OCI-LY7 (cell line): ENCODE measurements at regions not wholly inside any gene's neighbourhood (a gene's known extent, or its start where the extent isn't known, plus 50 kb on each side); places are given as distances from the start of the nearest gene placed in this dataset.
A peak's percentile ranks its signal among the peaks of the same experiment; 100 is the strongest.

Experiments used
- BruUV-seq: library from RNA; stranded (reverse); fragments of 400-500 nt; replicated peaks from 2 replicates; lab custom pipeline; 2021; lab: Mats Ljungman, UMichigan
- CTCF ChIA-PET: fragments of 300-600 bp; sonication (Branson Sonifier 250); formaldehyde crosslinking; loops from one replicate; lab custom pipeline; 2022; ENCODE audit warnings: antibody characterized with exemption; ENCODE audit not compliant: unreplicated experiment; lab: Charles Lee
- POLR2A ChIA-PET: fragments of 300-600 bp; sonication (Branson Sonifier 250); formaldehyde crosslinking; loops from one replicate; lab custom pipeline; 2022; ENCODE audit warnings: antibody characterized with exemption; lab: Charles Lee
- DNase-seq: peaks from one replicate; pipeline ENCODE4 v3.0.0-alpha.2; 2015; ENCODE audit warnings: low spot score
- H2AFZ ChIP-seq: fragments of 200-600 bp; sonication (generic), shearing (Covaris generic); 2 replicates; pipeline ENCODE4 v1.6.1; 2014; ENCODE audit warnings: mild to moderate bottlenecking, antibody characterized with exemption, low read length, moderate library complexity
- H3K27ac ChIP-seq: fragments of 200-600 bp; sonication (generic); 2 replicates; pipeline ENCODE4 v1.5.1; 2014; ENCODE audit warnings: mixed run types, low read depth, mild to moderate bottlenecking, moderate library complexity, low read length, inconsistent platforms; ENCODE audit not compliant: poor library complexity, severe bottlenecking
- H3K36me3 ChIP-seq: fragments of 200-600 bp; sonication (generic); 2 replicates; pipeline ENCODE4 v1.6.1; 2014; ENCODE audit warnings: mild to moderate bottlenecking, antibody characterized with exemption, low read length, moderate library complexity, mixed read lengths; ENCODE audit not compliant: insufficient read depth
- H3K4me1 ChIP-seq: fragments of 200-600 bp; sonication (generic); 2 replicates; pipeline ENCODE4 v1.5.1; 2014; ENCODE audit warnings: mild to moderate bottlenecking, low read length; ENCODE audit not compliant: insufficient read depth, poor library complexity, severe bottlenecking
- H3K4me2 ChIP-seq: fragments of 200-600 bp; sonication (generic); 2 replicates; pipeline ENCODE4 v1.6.1; 2014; ENCODE audit warnings: mild to moderate bottlenecking, low read length
- H3K4me3 ChIP-seq: fragments of 200-600 bp; sonication (generic); 2 replicates; pipeline ENCODE4 v1.5.1; 2014; ENCODE audit warnings: mild to moderate bottlenecking, low read depth, low read length; ENCODE audit not compliant: poor library complexity, severe bottlenecking
- H3K79me2 ChIP-seq: fragments of 200-600 bp; sonication (generic); 2 replicates; pipeline ENCODE4 v1.6.1; 2016; ENCODE audit warnings: low read depth, mild to moderate bottlenecking, low read length, moderate library complexity, mixed read lengths; ENCODE audit not compliant: insufficient read depth
- H3K9me2 ChIP-seq: fragments of 200-600 bp; sonication (generic); 2 replicates; pipeline ENCODE4 v1.6.1; 2016; ENCODE audit warnings: mild to moderate bottlenecking, low read length, mixed read lengths; ENCODE audit not compliant: insufficient read depth
- H3K9me3 ChIP-seq: fragments of 200-600 bp; sonication (generic); 2 replicates; pipeline ENCODE4 v1.6.1; 2014; ENCODE audit warnings: mild to moderate bottlenecking, mixed run types, low read length, mixed read lengths
- H4K20me1 ChIP-seq: fragments of 200-600 bp; sonication (generic); 2 replicates; pipeline ENCODE4 v1.6.1; 2014; ENCODE audit warnings: mild to moderate bottlenecking, antibody characterized with exemption, low read length, moderate library complexity, mixed read lengths; ENCODE audit not compliant: insufficient read depth
- EZH2phosphoT487 ChIP-seq: fragments of 200-600 bp; sonication (generic); IDR thresholded peaks from 2 replicates; pipeline ENCODE4 v1.6.1; 2018; ENCODE audit warnings: low read depth, borderline replicate concordance, mild to moderate bottlenecking, mixed run types, antibody characterized with exemption, low read length, moderate library complexity, mixed read lengths
- intact Hi-C: fragments of 100-400 bp; cut with micrococcal nuclease; formaldehyde crosslinking; loops from one replicate; pipeline ENCODE4 v1.10.0; 2022; ENCODE audit not compliant: unreplicated experiment
- TF ChIP-seq, protein P1 (sequence below): fragments of 200-600 bp; sonication (generic); conservative IDR thresholded peaks from 2 replicates; pipeline ENCODE4 v1.5.1; 2014; ENCODE audit warnings: mild to moderate bottlenecking, antibody characterized with exemption, low read length, moderate library complexity, mixed read lengths

GRCh38 chr13:63323441-63323840, 1907.8 kb upstream of the PCDH20 start:
- Histone ChIP-seq H3K4me3 (no peak overlapping the region), H3K79me2 (no peaks in the 10 kb centered on the region), H4K20me1 (no peaks in the 10 kb centered on the region), H3K36me3 (no peaks in the 10 kb centered on the region), H2AFZ (no peak overlapping the region), H3K27ac (no peak overlapping the region), H3K9me2 (no peaks in the 10 kb centered on the region), H3K9me3 (no peaks in the 10 kb centered on the region), H3K4me1 (no peaks in the 10 kb centered on the region), H3K4me2 (no peak overlapping the region)
- intact Hi-C loops = no loop called here
- DNase-seq = no peak
- ChIA-PET CTCF (no interaction called here), POLR2A (no interaction called here)
- TF ChIP-seq EZH2phosphoT487 = no peak
- TF ChIP-seq, protein P1, sequence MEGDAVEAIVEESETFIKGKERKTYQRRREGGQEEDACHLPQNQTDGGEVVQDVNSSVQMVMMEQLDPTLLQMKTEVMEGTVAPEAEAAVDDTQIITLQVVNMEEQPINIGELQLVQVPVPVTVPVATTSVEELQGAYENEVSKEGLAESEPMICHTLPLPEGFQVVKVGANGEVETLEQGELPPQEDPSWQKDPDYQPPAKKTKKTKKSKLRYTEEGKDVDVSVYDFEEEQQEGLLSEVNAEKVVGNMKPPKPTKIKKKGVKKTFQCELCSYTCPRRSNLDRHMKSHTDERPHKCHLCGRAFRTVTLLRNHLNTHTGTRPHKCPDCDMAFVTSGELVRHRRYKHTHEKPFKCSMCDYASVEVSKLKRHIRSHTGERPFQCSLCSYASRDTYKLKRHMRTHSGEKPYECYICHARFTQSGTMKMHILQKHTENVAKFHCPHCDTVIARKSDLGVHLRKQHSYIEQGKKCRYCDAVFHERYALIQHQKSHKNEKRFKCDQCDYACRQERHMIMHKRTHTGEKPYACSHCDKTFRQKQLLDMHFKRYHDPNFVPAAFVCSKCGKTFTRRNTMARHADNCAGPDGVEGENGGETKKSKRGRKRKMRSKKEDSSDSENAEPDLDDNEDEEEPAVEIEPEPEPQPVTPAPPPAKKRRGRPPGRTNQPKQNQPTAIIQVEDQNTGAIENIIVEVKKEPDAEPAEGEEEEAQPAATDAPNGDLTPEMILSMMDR = no peak
- no TSS peak for BruUV-seq

GRCh38 chr13:63311587-63311986, 1895.9 kb upstream of the PCDH20 start:
- Histone ChIP-seq H3K9me3 (no peaks in the 10 kb centered on the region), H3K4me1 (peaks cover 12% of the 10 kb centered on the region), H3K4me2 (no peak overlapping the region), H3K4me3 (no peak overlapping the region), H3K36me3 (no peaks in the 10 kb centered on the region), H2AFZ (no peak overlapping the region), H3K9me2 (no peaks in the 10 kb centered on the region), H3K27ac (no peak overlapping the region), H4K20me1 (no peaks in the 10 kb centered on the region), H3K79me2 (no peaks in the 10 kb centered on the region)
- BruUV-seq = no TSS peak
- DNase-seq = no peak
- no peak for TF ChIP-seq EZH2phosphoT487
- TF ChIP-seq, protein P1 = no peak
- ChIA-PET POLR2A (no interaction called here), CTCF (no interaction called here)
- intact Hi-C loops = no loop called here

DNA sequence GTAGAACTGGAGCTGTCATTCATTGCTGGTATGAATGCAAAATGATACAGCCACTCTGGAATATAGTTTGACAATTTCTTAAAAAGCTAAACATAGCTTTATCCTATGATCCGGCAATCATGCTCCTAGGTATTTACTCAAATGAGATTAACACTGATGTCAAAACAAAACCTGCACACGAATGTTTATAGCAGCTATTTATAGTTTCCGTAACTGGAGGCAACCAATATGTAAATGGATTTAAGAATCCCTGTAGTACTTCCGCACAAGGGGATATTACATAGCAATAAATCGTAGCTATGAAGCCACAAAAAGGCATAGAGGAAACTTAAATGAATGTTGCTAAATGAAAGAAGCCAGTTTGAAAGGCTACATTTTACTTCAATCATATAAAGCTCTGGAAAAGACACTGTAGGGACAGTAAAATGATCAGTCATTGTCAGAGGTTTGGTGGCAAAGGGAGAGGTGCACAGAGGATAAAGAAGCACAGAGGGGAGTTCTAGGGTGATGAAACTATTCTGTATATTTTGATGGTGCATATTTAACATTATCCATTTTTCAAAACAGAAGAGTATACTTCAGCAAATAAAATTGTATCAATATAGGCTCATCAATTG, 1893.0 kb upstream of the PCDH20 start:
- Histone ChIP-seq H3K9me3 (0 out of 2 replicates have a peak, but pooled peaks cover 3% of the 10 kb centered on the region), H3K36me3 (no peaks in the 10 kb centered on the region), H3K79me2 (no peaks in the 10 kb centered on the region), H4K20me1 (no peaks in the 10 kb centered on the region), H3K9me2 (no peaks in the 10 kb centered on the region), H2AFZ (peak overlapping the region; percentile 87; the same call in 1 of the 2 replicates), H3K4me3 (no peak overlapping the region), H3K4me2 (no peak overlapping the region), H3K4me1 (peaks cover 12% of the 10 kb centered on the region), H3K27ac (no peak overlapping the region)
- intact Hi-C loops = no loop called here
- no TSS peak for BruUV-seq
- TF ChIP-seq, protein P1 = no peak
- TF ChIP-seq EZH2phosphoT487 = no peak
- POLR2A ChIA-PET = no interaction called here
- DNase-seq = no peak
- CTCF ChIA-PET = no interaction called here
